ENCODE measurements at regions not wholly inside any gene's neighbourhood (a gene's known extent, or its start where the extent isn't known, plus 50 kb on each side); places are given as distances from the start of the nearest gene placed in this dataset.

- Histone ChIP-seq H3K36me3 (ENCODE audit: low read depth) (peaks cover 14% of the 10 kb centered on the region), H3K9me3 (ENCODE audit: severe bottlenecking) (no peaks in the 10 kb centered on the region), H3K27ac (ENCODE audit: poor library complexity, severe bottlenecking) (peak overlapping the region; percentile 76), H3K27me3 (ENCODE audit: insufficient read depth, poor library complexity, severe bottlenecking) (no peaks in the 10 kb centered on the region), H3K4me3 (ENCODE audit: severe bottlenecking) (peak overlapping the region; percentile 71), H3K4me1 (ENCODE audit: insufficient read depth, poor library complexity, severe bottlenecking) (peaks cover 42% of the 10 kb centered on the region)
- no peak for DNase-seq (ENCODE audit: low spot score)
- ATAC-seq (ENCODE audit: low read depth), result 0 out of 3 replicates have a peak, but pooled peaks have one; percentile 6
- no peak for TF ChIP-seq CTCF (IDR thresholded peaks at IDR 0.05; ENCODE audit: poor library complexity, severe bottlenecking)
These were observed 364.2 kb upstream of the AMELY start for GRCh38 chrY:7275751-7276150.

DNA sequence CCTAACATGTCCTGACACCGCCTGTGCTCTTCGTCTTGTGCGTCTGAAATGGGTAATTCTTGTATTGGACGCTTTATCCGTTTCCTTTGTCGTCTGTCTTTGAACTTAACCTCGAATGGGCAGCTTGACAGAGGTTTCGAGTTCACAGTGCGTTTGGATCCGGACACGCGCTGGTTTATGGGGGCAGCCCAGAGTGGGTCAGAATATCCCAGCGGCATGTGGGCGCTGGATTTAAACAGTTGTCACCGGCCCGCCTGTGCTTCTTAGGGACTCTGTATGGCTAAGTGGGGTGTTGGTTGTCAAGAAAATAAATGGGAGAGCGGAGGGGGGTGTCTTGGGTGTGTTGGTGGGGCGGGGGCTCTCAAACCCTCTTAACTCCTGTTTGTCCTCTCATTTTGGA is 363.5 kb upstream of the AMELY start:
- Histone ChIP-seq H3K36me3 (ENCODE audit: low read depth) (peaks cover 10% of the 10 kb centered on the region), H3K27me3 (ENCODE audit: insufficient read depth, poor library complexity, severe bottlenecking) (no peaks in the 10 kb centered on the region), H3K27ac (ENCODE audit: poor library complexity, severe bottlenecking) (peak overlapping the region; percentile 76), H3K4me1 (ENCODE audit: insufficient read depth, poor library complexity, severe bottlenecking) (peaks cover 35% of the 10 kb centered on the region), H3K9me3 (ENCODE audit: severe bottlenecking) (no peaks in the 10 kb centered on the region), H3K4me3 (ENCODE audit: severe bottlenecking) (peak overlapping the region; percentile 71)
- no peak for ATAC-seq (ENCODE audit: low read depth)
- no peak for TF ChIP-seq CTCF (IDR thresholded peaks at IDR 0.05; ENCODE audit: poor library complexity, severe bottlenecking)
- no peak for DNase-seq (ENCODE audit: low spot score)

DNA sequence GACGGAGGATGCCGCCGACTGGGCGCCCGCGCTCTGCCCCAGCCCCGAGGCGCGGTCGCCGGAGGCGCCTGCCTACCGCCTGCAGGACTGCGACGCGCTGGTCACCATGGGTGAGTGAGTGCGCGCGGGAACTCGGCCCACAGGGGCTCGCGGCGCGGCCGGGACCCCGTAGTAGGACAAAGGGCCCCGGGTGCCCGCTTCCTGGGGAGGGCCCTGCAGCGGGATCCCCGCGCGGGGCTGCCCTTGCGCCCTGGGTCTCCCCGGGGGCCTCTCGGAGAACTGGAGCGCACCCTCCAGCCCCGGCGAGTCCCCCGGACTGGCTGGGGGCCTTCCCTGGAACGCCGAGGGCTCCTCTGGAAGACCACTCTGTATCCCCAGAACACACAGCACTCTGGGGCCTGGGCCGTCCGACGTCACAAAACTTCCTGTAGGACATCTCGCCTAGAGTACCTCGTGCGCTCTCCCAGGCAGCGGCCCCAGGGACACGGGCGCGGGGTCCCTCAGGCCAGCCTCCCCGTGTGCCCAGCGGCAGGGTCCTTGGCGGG is 362.9 kb upstream of the AMELY start:
- H3K36me3 ChIP-seq (ENCODE audit: low read depth), result peaks cover 10% of the 10 kb centered on the region
- DNase-seq (ENCODE audit: low spot score) (peak; percentile 62), ATAC-seq (ENCODE audit: low read depth) (peak; percentile 13; the same call in 2 of the 3 replicates)
- peak overlapping the region; percentile 76 for H3K27ac ChIP-seq (ENCODE audit: poor library complexity, severe bottlenecking)
- H3K4me3 ChIP-seq (ENCODE audit: severe bottlenecking), result peak overlapping the region; percentile 71
- H3K9me3 ChIP-seq (ENCODE audit: severe bottlenecking), result no peaks in the 10 kb centered on the region
- no peaks in the 10 kb centered on the region for H3K27me3 ChIP-seq (ENCODE audit: insufficient read depth, poor library complexity, severe bottlenecking)
- H3K4me1 ChIP-seq (ENCODE audit: insufficient read depth, poor library complexity, severe bottlenecking), result peaks cover 31% of the 10 kb centered on the region
- no peak for TF ChIP-seq CTCF (IDR thresholded peaks at IDR 0.05; ENCODE audit: poor library complexity, severe bottlenecking)

- Histone ChIP-seq H3K27ac (ENCODE audit: poor library complexity, severe bottlenecking) (peak overlapping the region; percentile 76), H3K4me3 (ENCODE audit: severe bottlenecking) (peak overlapping the region; percentile 71)
These were observed 362.1 kb upstream of the AMELY start for GRCh38 chrY:7273587-7274203.

More at GRCh38 chrY:7273587-7274203, 362.1 kb upstream of the AMELY start:
- Histone ChIP-seq H3K9me3 (ENCODE audit: severe bottlenecking) (no peaks in the 10 kb centered on the region), H3K36me3 (ENCODE audit: low read depth) (peaks cover 10% of the 10 kb centered on the region), H3K4me1 (ENCODE audit: insufficient read depth, poor library complexity, severe bottlenecking) (peaks cover 24% of the 10 kb centered on the region), H3K27me3 (ENCODE audit: insufficient read depth, poor library complexity, severe bottlenecking) (no peaks in the 10 kb centered on the region)
- ATAC-seq (ENCODE audit: low read depth) (peak; percentile 65), DNase-seq (ENCODE audit: low spot score) (peak; percentile 77)
- no peak for TF ChIP-seq CTCF (IDR thresholded peaks at IDR 0.05; ENCODE audit: poor library complexity, severe bottlenecking)

Data from RWPE2 (cell line).